ENCODE measurements at regions not wholly inside any gene's neighbourhood (a gene's known extent, or its start where the extent isn't known, plus 50 kb on each side); places are given as distances from the start of the nearest gene placed in this dataset.

DNA sequence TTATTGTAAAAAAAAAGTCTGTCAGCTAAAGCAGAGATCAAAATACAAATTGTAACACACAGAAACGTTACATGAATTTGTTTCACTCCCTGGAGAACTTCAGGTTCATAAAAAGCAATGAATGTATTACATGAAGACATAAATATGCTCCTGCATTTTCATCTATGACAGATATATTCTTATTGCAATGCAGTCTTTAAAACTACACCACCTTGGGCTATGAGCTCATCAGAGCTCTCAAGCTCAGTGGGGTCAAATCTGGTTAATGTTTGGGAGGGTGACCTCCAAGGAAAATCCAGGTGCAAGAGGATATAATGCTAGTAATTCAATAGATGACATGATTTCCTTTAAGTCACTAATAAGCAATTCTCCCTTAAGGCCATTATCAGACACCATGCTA, 606.8 kb downstream of the EPHA3 start:
- CTCF ChIA-PET (ENCODE audit: low intra/inter-chr PET ratio) = no interaction called here
- H3K9me3 ChIP-seq (replicated peaks; ENCODE audit: control insufficient read depth, insufficient read depth, low read depth, low read length) = no peaks in the 10 kb centered on the region
- H2AFZ ChIP-seq (ENCODE audit: low read depth, low read length) = no peak overlapping the region
- no peaks in the 10 kb centered on the region for H3K79me2 ChIP-seq (ENCODE audit: control insufficient read depth, insufficient read depth, low read length)
- no peak overlapping the region for H3K4me2 ChIP-seq (ENCODE audit: insufficient read depth, low read length)
- no peak overlapping the region for H3K9ac ChIP-seq (ENCODE audit: insufficient read depth in 1 of 2, low read depth in 2 of 2, low read length in 2 of 2)
- no peak for DNase-seq (ENCODE audit: extremely low read depth in 1 of 4, low spot score in 3 of 4)
- intact Hi-C loops (cut with micrococcal nuclease) = no loop called here
- TF ChIP-seq HINFP (tag; conservative IDR thresholded peaks at IDR 0.05; ENCODE audit: low read depth) = no peak
- no peak for TF ChIP-seq POLR3G (IDR thresholded peaks at IDR 0.05; ENCODE audit: extremely low read depth, insufficient read length, insufficient replicate concordance)
- no peak for TF ChIP-seq ZNF212 (CRISPR knock-in tag; IDR thresholded peaks at IDR 0.05)
- no peak for TF ChIP-seq ZEB2 (IDR thresholded peaks at IDR 0.05)
- TF ChIP-seq EP300 (IDR thresholded peaks at IDR 0.05; ENCODE audit: low read length) = no peak
- no peak for TF ChIP-seq NR2C2 (CRISPR knock-in tag; IDR thresholded peaks at IDR 0.05)
- TF ChIP-seq NR2C2 (tag; IDR thresholded peaks at IDR 0.05) = no peak
- no peak for TF ChIP-seq SREBF2 (CRISPR knock-in tag; IDR thresholded peaks at IDR 0.05)
- no peak for TF ChIP-seq HBP1 (CRISPR knock-in tag; IDR thresholded peaks at IDR 0.05)
- TF ChIP-seq JUNB (CRISPR knock-in tag; conservative IDR thresholded peaks at IDR 0.05) = no peak
- TF ChIP-seq PHB (CRISPR knock-in tag; IDR thresholded peaks at IDR 0.05) = no peak
- TF ChIP-seq TBP (optimal IDR thresholded peaks at IDR 0.05; ENCODE audit: low read depth, low read length) = no peak
- no peaks in the 10 kb centered on the region for H3K9me1 ChIP-seq (ENCODE audit: control insufficient read depth, insufficient read depth, low read length)
- POLR2A ChIA-PET = no interaction called here
- no peak overlapping the region for H3K27ac ChIP-seq (ENCODE audit: extremely low read depth, low read depth, low read length)
- FAIRE-seq = no peak
- no peak for ATAC-seq
- no peak overlapping the region for H3K4me3 ChIP-seq
- H3K36me3 ChIP-seq (ENCODE audit: control insufficient read depth, insufficient read depth, low read length) = no peaks in the 10 kb centered on the region
- no TSS peak for BruUV-seq (replicated peaks)
- WGBS (ENCODE audit: insufficient coverage, low coverage, missing lambda C conversion rate) = 0% methylated on average over 1 of the region's 1 CpG
- H4K20me1 ChIP-seq (replicated peaks; ENCODE audit: control insufficient read depth, insufficient read depth, low read length) = no peaks in the 10 kb centered on the region
- in situ Hi-C loops (cut with MboI) = no loop called here
- no peaks in the 10 kb centered on the region for H3K27me3 ChIP-seq (ENCODE audit: control insufficient read depth in 2 of 2, insufficient read depth in 2 of 2, low read length in 2 of 2)
- H3K4me1 ChIP-seq (replicated peaks in 1 of 2; ENCODE audit: control insufficient read depth in 2 of 2, insufficient read depth in 2 of 2, low read length in 2 of 2) = no peaks in the 10 kb centered on the region
